WTC11 (cell line): ENCODE measurements at regions not wholly inside any gene's neighbourhood (a gene's known extent, or its start where the extent isn't known, plus 50 kb on each side); places are given as distances from the start of the nearest gene placed in this dataset.

Experiments used
- ATAC-seq: fragments of 200-7000 bp; cut with Tn5 transposase; 2 replicates; pipeline ENCODE4 v1.10.0; 2021; ENCODE audit warnings: mild to moderate bottlenecking, moderate library complexity
- CTCF ChIA-PET: fragments of 300-600 bp; sonication (Branson Sonifier 250); formaldehyde crosslinking; loops from one replicate; lab custom pipeline; 2021; ENCODE audit warnings: antibody characterized with exemption; lab: Charles Lee
- POLR2A ChIA-PET: fragments of 350-600 bp; sonication (Branson Sonifier 250); formaldehyde crosslinking; loops from one replicate; lab custom pipeline; 2021; ENCODE audit warnings: antibody characterized with exemption; lab: Charles Lee
- DNase-seq: peaks from one replicate; pipeline ENCODE4 v3.0.0; 2021; ENCODE audit warnings: low spot score
- H3K27ac Mint-ChIP-seq: 2 replicates; pipeline ENCODE4 v1.8.0; 2021; ENCODE audit warnings: mixed read lengths
- H3K27me3 Mint-ChIP-seq: 2 replicates; pipeline ENCODE4 v1.8.0; 2021; ENCODE audit warnings: low read depth, mild to moderate bottlenecking, moderate library complexity, mixed read lengths
- H3K36me3 Mint-ChIP-seq: 2 replicates; pipeline ENCODE4 v1.8.0; 2021; ENCODE audit warnings: mixed read lengths
- H3K4me1 Mint-ChIP-seq: 2 replicates; pipeline ENCODE4 v1.8.0; 2022; ENCODE audit warnings: mixed read lengths
- H3K4me3 Mint-ChIP-seq: 2 replicates; pipeline ENCODE4 v1.8.0; 2021; ENCODE audit warnings: mild to moderate bottlenecking, moderate library complexity, mixed read lengths
- H3K9me3 Mint-ChIP-seq: 2 replicates; pipeline ENCODE4 v1.8.0; 2021; ENCODE audit warnings: mixed read lengths
- ARID4B ChIP-seq: sonication (generic); formaldehyde crosslinking; IDR thresholded peaks from 2 replicates; pipeline ENCODE4 v1.8.0; 2023; ENCODE audit warnings: missing genetic modification reagents, mild to moderate bottlenecking, borderline replicate concordance
- ATF1 ChIP-seq: sonication (generic); formaldehyde crosslinking; IDR thresholded peaks from 2 replicates; pipeline ENCODE4 v1.8.1; 2023; ENCODE audit warnings: mild to moderate bottlenecking, moderate library complexity, missing genetic modification reagents
- ATF2 ChIP-seq: sonication (generic); formaldehyde crosslinking; IDR thresholded peaks from 2 replicates; pipeline ENCODE4 v1.8.1; 2022; ENCODE audit warnings: low read depth, missing genetic modification reagents, borderline replicate concordance
- ATF3 ChIP-seq: sonication (generic); formaldehyde crosslinking; conservative IDR thresholded peaks from 2 replicates; pipeline ENCODE4 v1.8.1; 2022; ENCODE audit warnings: mild to moderate bottlenecking, missing genetic modification reagents
- CBFB ChIP-seq: sonication (generic); formaldehyde crosslinking; IDR thresholded peaks from 2 replicates; pipeline ENCODE4 v1.8.1; 2022; ENCODE audit warnings: mild to moderate bottlenecking, low read depth, missing genetic modification reagents
- CTCF ChIP-seq: fragments of 200-600 bp; IDR thresholded peaks from 2 replicates; pipeline ENCODE4 v1.8.0; 2022; ENCODE audit warnings: antibody characterized with exemption
- E2F5 ChIP-seq: sonication (generic); formaldehyde crosslinking; IDR thresholded peaks from 2 replicates; pipeline ENCODE4 v1.8.1; 2022; ENCODE audit warnings: mild to moderate bottlenecking, moderate library complexity, missing genetic modification reagents
- ERG ChIP-seq: fragments of 250-450 bp; sonication (Bioruptor Pico); IDR thresholded peaks from 2 replicates; pipeline ENCODE4 v1.8.0; 2021; ENCODE audit warnings: mild to moderate bottlenecking
- IRF1 ChIP-seq: sonication (generic); formaldehyde crosslinking; IDR thresholded peaks from 2 replicates; pipeline ENCODE4 v1.8.0; 2023; ENCODE audit warnings: missing genetic modification reagents
- NFE2L1 ChIP-seq: sonication (generic); formaldehyde crosslinking; IDR thresholded peaks from 2 replicates; pipeline ENCODE4 v1.8.1; 2023; ENCODE audit warnings: missing genetic modification reagents
- NFYB ChIP-seq: sonication (generic); formaldehyde crosslinking; conservative IDR thresholded peaks from 2 replicates; pipeline ENCODE4 v1.8.0; 2022; ENCODE audit warnings: low read depth, missing genetic modification reagents
- NR2C2 ChIP-seq: sonication (generic); formaldehyde crosslinking; IDR thresholded peaks from 2 replicates; pipeline ENCODE4 v1.8.0; 2022; ENCODE audit warnings: mild to moderate bottlenecking, missing genetic modification reagents
- NR3C1 ChIP-seq: sonication (generic); formaldehyde crosslinking; conservative IDR thresholded peaks from 2 replicates; pipeline ENCODE4 v1.8.1; 2023; ENCODE audit warnings: low read depth, mild to moderate bottlenecking, missing genetic modification reagents
- RORB ChIP-seq: fragments of 250-450 bp; sonication (Bioruptor Pico); IDR thresholded peaks from 2 replicates; pipeline ENCODE4 v1.9.0; 2021; ENCODE audit warnings: mild to moderate bottlenecking
- STAT6 ChIP-seq: sonication (generic); formaldehyde crosslinking; conservative IDR thresholded peaks from 2 replicates; pipeline ENCODE4 v1.8.1; 2023; ENCODE audit warnings: mild to moderate bottlenecking, low read depth, missing genetic modification reagents, moderate library complexity
- TEAD1 ChIP-seq: sonication (generic); formaldehyde crosslinking; IDR thresholded peaks from 2 replicates; pipeline ENCODE4 v1.8.0; 2022; ENCODE audit warnings: mild to moderate bottlenecking, missing genetic modification reagents
- ZNF121 ChIP-seq: sonication (generic); formaldehyde crosslinking; IDR thresholded peaks from 2 replicates; pipeline ENCODE4 v1.8.0; 2023; ENCODE audit warnings: missing genetic modification reagents

GRCh38 chr2:42895134-42895790 lies 102.9 kb upstream of the HAAO start (continued):
- no peak for TF ChIP-seq ERG (CRISPR knock-in tag)
- no peak for TF ChIP-seq NR2C2 (CRISPR knock-in tag)
- TF ChIP-seq STAT6: no peak
- TF ChIP-seq NFE2L1 (CRISPR knock-in tag): no peak
- TF ChIP-seq ZNF121 (CRISPR knock-in tag): no peak
- TF ChIP-seq NR3C1 (CRISPR knock-in tag): no peak
- no peak for TF ChIP-seq ATF1 (CRISPR knock-in tag)

- H3K27me3 Mint-ChIP-seq: no peaks in the 10 kb centered on the region
- POLR2A ChIA-PET: no interaction called here
- no peak overlapping the region for H3K27ac Mint-ChIP-seq
- H3K4me1 Mint-ChIP-seq: peaks cover 9% of the 10 kb centered on the region
- ATAC-seq (no peak), DNase-seq (no peak)
- peaks cover 37% of the 10 kb centered on the region for H3K9me3 Mint-ChIP-seq
- CTCF ChIA-PET: interaction anchor here (0.6 to 1.3 kb wide), 2 partner anchors 36 to 53 kb away, joined by 3 read pairs; no protein-coding TSS in a partner anchor
- H3K4me3 Mint-ChIP-seq: no peak overlapping the region
- peaks cover 19% of the 10 kb centered on the region for H3K36me3 Mint-ChIP-seq
- TF ChIP-seq CTCF (no peak), ATF2 (CRISPR knock-in tag) (no peak), NFYB (no peak), TEAD1 (no peak), STAT6 (no peak), ARID4B (CRISPR knock-in tag) (no peak), IRF1 (no peak), E2F5 (CRISPR knock-in tag) (no peak), ATF3 (CRISPR knock-in tag) (no peak), CBFB (CRISPR knock-in tag) (no peak), RORB (CRISPR knock-in tag) (no peak)
These were observed 100.8 kb upstream of the HAAO start for GRCh38 chr2:42893047-42893758.
